ENCODE measurements at regions not wholly inside any gene's neighbourhood (a gene's known extent, or its start where the extent isn't known, plus 50 kb on each side); places are given as distances from the start of the nearest gene placed in this dataset.

DNA sequence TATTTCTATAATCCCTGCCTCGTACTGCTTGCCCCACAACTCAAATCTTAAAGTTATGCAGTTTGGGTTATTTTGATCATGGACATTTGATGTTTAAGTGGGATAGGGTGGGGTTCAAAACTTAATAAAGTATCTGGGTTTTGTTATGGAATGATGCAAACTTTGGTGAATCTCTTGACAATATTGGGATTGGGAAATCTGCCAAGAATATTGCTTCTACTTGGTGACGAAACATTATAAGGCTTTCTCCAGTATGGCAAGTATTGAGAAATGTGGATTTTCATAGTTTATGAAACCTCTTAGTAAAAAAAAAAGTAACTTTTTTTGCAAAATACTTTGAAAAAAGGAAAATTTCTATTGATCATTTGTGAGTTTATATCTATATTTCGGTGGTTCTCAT lies 130.8 kb upstream of the SFRP2 start:
- TF ChIP-seq CTCF (conservative IDR thresholded peaks at IDR 0.05; ENCODE audit: low read depth, low read length) (no peak), EZH2phosphoT487 (IDR thresholded peaks at IDR 0.05; ENCODE audit: borderline replicate concordance, low read length) (no peak)
